Right atrium auricular region (tissue), 2 donors: ENCODE measurements at regions not wholly inside any gene's neighbourhood (a gene's known extent, or its start where the extent isn't known, plus 50 kb on each side); places are given as distances from the start of the nearest gene placed in this dataset.
"Not testable (repeated sequence)": the region's sequence is repeated elsewhere in the genome, so short reads cannot be mapped to it uniquely, and the experiment has no call there.

Source experiments
- DNase-seq: peaks from one replicate; pipeline ENCODE4 v3.0.0-alpha.2; 2019; ENCODE audit warnings: low spot score
- H3K27ac ChIP-seq, 2 donors: fragments of 200-600 bp; sonication (generic); 1 replicate in 1 of 2; 2 replicates in 1 of 2; pipeline ENCODE4 v1.5.1; 2016 to 2019
- H3K27me3 ChIP-seq, 2 donors: fragments of 200-600 bp; sonication (generic); one replicate each; pipeline versions ENCODE4 v1.5.1 to v1.6.0; 2017 to 2019
- H3K36me3 ChIP-seq: fragments of 200-600 bp; sonication (generic); one replicate; pipeline ENCODE4 v1.5.1; 2016
- H3K4me1 ChIP-seq, 2 donors: fragments of 200-600 bp; sonication (generic); one replicate each; pipeline versions ENCODE4 v1.5.1 to v1.6.0; 2017 to 2019
- H3K4me3 ChIP-seq, 2 donors: fragments of 200-600 bp; sonication (generic); 1 replicate in 1 of 2; 2 replicates in 1 of 2; pipeline ENCODE4 v1.5.1; 2017 to 2019; ENCODE audit warnings: mild to moderate bottlenecking in 1 of 2, moderate library complexity in 1 of 2
- H3K9me3 ChIP-seq, 2 donors: fragments of 200-600 bp; sonication (generic); one replicate each; pipeline ENCODE4 v1.5.1; 2019
- CTCF ChIP-seq, 2 donors: fragments of 200-600 bp; sonication (generic); IDR thresholded peaks; one replicate each; pipeline ENCODE4 v1.5.1; 2019; ENCODE audit warnings: antibody characterized with exemption in 2 of 2

DNA sequence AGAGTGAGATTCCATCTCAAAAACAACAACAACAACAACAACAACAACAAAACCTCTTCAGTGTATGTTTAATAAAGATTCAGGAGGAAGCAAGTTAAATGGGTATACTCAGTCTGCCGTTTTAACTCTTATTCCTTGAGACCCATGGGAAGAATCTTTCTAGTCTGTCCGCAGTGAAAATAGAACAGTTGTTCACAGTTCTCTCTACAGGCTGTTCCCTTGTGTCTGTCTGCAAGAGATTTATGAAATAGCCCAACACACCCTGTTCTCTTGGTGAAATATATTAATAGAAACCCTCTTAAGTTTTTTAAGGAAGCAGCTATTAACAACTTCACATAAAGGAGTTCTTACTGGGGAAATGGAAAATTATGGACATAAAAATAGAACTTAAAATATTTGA, 682.2 kb upstream of the RAG2 start:
- Histone ChIP-seq H3K4me3 (no peak overlapping the region), H3K9me3 (no peaks in the 10 kb centered on the region), H3K27me3 (no peaks in the 10 kb centered on the region), H3K36me3 (no peaks in the 10 kb centered on the region), H3K27ac (no peak overlapping the region), H3K4me1 (no peaks in the 10 kb centered on the region)
- TF ChIP-seq CTCF (IDR thresholded peaks at IDR 0.05): no peak
- no peak for DNase-seq

- Histone ChIP-seq H3K4me1 (no peaks in the 10 kb centered on the region), H3K27me3 (no peaks in the 10 kb centered on the region), H3K9me3 (no peaks in the 10 kb centered on the region), H3K36me3 (no peaks in the 10 kb centered on the region), H3K4me3 (no peak overlapping the region), H3K27ac (no peak overlapping the region)
- no peak for TF ChIP-seq CTCF (IDR thresholded peaks at IDR 0.05)
- DNase-seq: no peak
These were observed 679.9 kb upstream of the RAG2 start for GRCh38 chr11:37277896-37278465.

- no peaks in the 10 kb centered on the region for H3K27me3 ChIP-seq
- no peak overlapping the region for H3K4me3 ChIP-seq
- H3K9me3 ChIP-seq: no peaks in the 10 kb centered on the region
- no peak for TF ChIP-seq CTCF (IDR thresholded peaks at IDR 0.05)
- no peaks in the 10 kb centered on the region for H3K36me3 ChIP-seq
- no peaks in the 10 kb centered on the region for H3K4me1 ChIP-seq
- no peak for DNase-seq
- no peak overlapping the region for H3K27ac ChIP-seq
These were observed 666.7 kb upstream of the RAG2 start for GRCh38 chr11:37264783-37265182.

DNA sequence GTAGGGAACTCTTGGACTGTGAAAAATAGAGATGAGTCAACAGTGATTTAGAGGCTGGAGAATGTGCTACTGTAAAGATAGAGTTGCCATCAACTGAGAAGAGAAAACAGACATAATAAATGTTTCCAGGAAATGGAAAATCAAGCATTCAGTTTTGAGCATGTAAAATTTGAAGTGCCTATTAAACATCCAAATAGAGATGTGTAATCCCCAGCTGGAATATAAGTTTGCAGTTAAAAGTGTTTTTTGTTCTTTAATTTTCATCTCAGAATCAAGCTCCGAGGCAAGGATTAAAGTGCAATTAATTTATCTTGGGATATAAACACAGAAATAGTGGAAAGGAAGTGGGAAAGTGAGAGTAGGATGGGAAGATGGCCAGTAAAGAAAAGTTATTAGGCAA, 666.0 kb upstream of the RAG2 start:
- no peaks in the 10 kb centered on the region for H3K9me3 ChIP-seq

GRCh38 chr11:37263467-37263866, 665.4 kb upstream of the RAG2 start:
- not testable (repeated sequence) for H3K36me3 ChIP-seq, H3K27me3 ChIP-seq, H3K27ac ChIP-seq, H3K4me1 ChIP-seq, H3K4me3 ChIP-seq, H3K9me3 ChIP-seq, DNase-seq

More for the DNA sequence above, 666.0 kb upstream of the RAG2 start:
- TF ChIP-seq CTCF (IDR thresholded peaks at IDR 0.05): no peak
- no peak overlapping the region for H3K27ac ChIP-seq
- H3K27me3 ChIP-seq: no peaks in the 10 kb centered on the region
- H3K4me3 ChIP-seq: no peak overlapping the region
- no peaks in the 10 kb centered on the region for H3K36me3 ChIP-seq
- no peak for DNase-seq
- H3K4me1 ChIP-seq: no peaks in the 10 kb centered on the region

DNA sequence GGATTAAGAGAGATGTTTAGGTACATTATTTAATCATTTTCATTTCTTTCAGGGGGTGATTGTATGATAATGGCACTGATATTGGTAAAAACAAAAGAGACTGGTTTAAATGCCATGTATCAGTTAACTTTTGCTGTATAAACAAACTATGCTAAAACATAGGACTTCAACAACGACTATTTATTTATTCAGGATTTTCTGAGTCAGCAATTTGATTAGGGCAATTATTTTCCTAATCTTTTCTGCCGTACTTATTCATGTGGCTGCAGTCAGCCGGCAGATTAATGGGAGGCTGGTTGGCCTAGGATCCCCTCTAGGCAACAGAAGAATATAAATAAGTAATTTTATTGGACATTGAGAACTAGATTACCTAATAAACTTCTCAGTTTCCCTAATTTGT, 661.7 kb upstream of the RAG2 start:
- no peak overlapping the region for H3K4me3 ChIP-seq
- no peaks in the 10 kb centered on the region for H3K9me3 ChIP-seq
- no peaks in the 10 kb centered on the region for H3K36me3 ChIP-seq
- H3K4me1 ChIP-seq: no peaks in the 10 kb centered on the region
- H3K27ac ChIP-seq: no peak overlapping the region
- H3K27me3 ChIP-seq: no peaks in the 10 kb centered on the region
- no peak for DNase-seq
- no peak for TF ChIP-seq CTCF (IDR thresholded peaks at IDR 0.05)
